GM12878 (cell line): ENCODE measurements at regions not wholly inside any gene's neighbourhood (a gene's known extent, or its start where the extent isn't known, plus 50 kb on each side); places are given as distances from the start of the nearest gene placed in this dataset.

Experiments used
- ATAC-seq: fragments of 200-7000 bp; cut with Tn5 transposase; 3 replicates; pipeline ENCODE4 v1.9.1; 2020; ENCODE audit warnings: mild to moderate bottlenecking, moderate library complexity
- BruUV-seq: library from RNA; stranded (reverse); fragments of 400-500 nt; replicated peaks from 2 replicates; lab custom pipeline; 2021; lab: Mats Ljungman, UMichigan
- CTCF ChIA-PET: fragments of 300-600 bp; sonication (Branson Sonifier 250); formaldehyde crosslinking; extraction: SDS; loops from one replicate; lab custom pipeline; 2021; ENCODE audit warnings: inconsistent platforms; lab: Yijun Ruan, JAX
- POLR2A ChIA-PET: fragments of 350-600 bp; formaldehyde crosslinking; extraction: SDS; loops from one replicate; lab custom pipeline; 2021; ENCODE audit warnings: inconsistent platforms; lab: Charles Lee
- RAD21 ChIA-PET: fragments of 300-600 bp; sonication (Branson Sonifier 250); formaldehyde crosslinking; loops from one replicate; lab custom pipeline; 2023; ENCODE audit warnings: antibody characterized with exemption; ENCODE audit not compliant: unreplicated experiment; lab: Charles Lee
- SMC1A ChIA-PET: fragments of 300-600 bp; sonication (Branson Sonifier 250); formaldehyde crosslinking; loops from one replicate; lab custom pipeline; 2023; ENCODE audit not compliant: unreplicated experiment, uncharacterized antibody; lab: Charles Lee
- DNase-seq: peaks from one replicate; pipeline ENCODE4 v3.0.0-alpha.2; 2011; ENCODE audit warnings: low read depth, low spot score
- FAIRE-seq: peaks from 3 replicates; lab custom pipeline; 2011; peaks lifted over from hg19 to GRCh38; lab: Jason Lieb, UNC
- H2AFZ ChIP-seq: 2 replicates; pipeline ENCODE4 v1.6.0; 2011; ENCODE audit warnings: low read depth, low read length, control low read depth; ENCODE audit not compliant: control insufficient read depth
- H3K27ac ChIP-seq: 2 replicates; pipeline ENCODE4 v1.5.1; 2011; ENCODE audit warnings: control low read depth; ENCODE audit not compliant: control insufficient read depth, insufficient read depth
- H3K27me3 ChIP-seq, 2 experiments: replicated peaks in 1 of 2; 2 replicates each; pipeline versions ENCODE4 v1.6.0 to v1.6.1; 2011; ENCODE audit warnings: low read length in 1 of 2; ENCODE audit not compliant: control insufficient read depth in 2 of 2, insufficient read depth in 2 of 2
- H3K36me3 ChIP-seq, 2 experiments: 2 replicates each; pipeline ENCODE4 v1.5.1; 2011; ENCODE audit warnings: low read length in 1 of 2; ENCODE audit not compliant: control insufficient read depth in 2 of 2, insufficient read depth in 2 of 2
- H3K4me1 ChIP-seq: 2 replicates; pipeline ENCODE4 v1.6.1; 2011; ENCODE audit warnings: mild to moderate bottlenecking, low read length, moderate library complexity, mixed read lengths; ENCODE audit not compliant: control insufficient read depth, insufficient read depth
- H3K4me2 ChIP-seq: 2 replicates; pipeline ENCODE4 v1.6.0; 2011; ENCODE audit warnings: control low read depth; ENCODE audit not compliant: control insufficient read depth, insufficient read depth
- H3K4me3 ChIP-seq: fragments of 200-600 bp; sonication (generic); 2 replicates; pipeline ENCODE4 v1.5.1; 2016
- H3K79me2 ChIP-seq: 2 replicates; pipeline ENCODE4 v1.6.0; 2011; ENCODE audit warnings: low read length; ENCODE audit not compliant: control insufficient read depth, insufficient read depth
- H3K9ac ChIP-seq: 2 replicates; pipeline ENCODE4 v1.8.0; 2011; ENCODE audit warnings: low read length, control low read depth, mixed read lengths; ENCODE audit not compliant: control insufficient read depth, insufficient read depth
- H3K9me3 ChIP-seq: replicated peaks from 3 replicates; pipeline ENCODE4 v1.5.1; 2011; ENCODE audit warnings: mild to moderate bottlenecking, low read length; ENCODE audit not compliant: control insufficient read depth, insufficient read depth
- H4K20me1 ChIP-seq: 2 replicates; pipeline ENCODE4 v1.6.0; 2011; ENCODE audit not compliant: control insufficient read depth, insufficient read depth
- BCL3 ChIP-seq: IDR thresholded peaks from 2 replicates; pipeline ENCODE4 v1.6.1; 2011; ENCODE audit warnings: borderline replicate concordance, low read depth, mild to moderate bottlenecking, moderate library complexity, low read length; ENCODE audit not compliant: insufficient read depth, poor library complexity, severe bottlenecking
- CHD1 ChIP-seq: IDR thresholded peaks from 2 replicates; pipeline ENCODE4 v1.6.1; 2012; ENCODE audit warnings: low read depth, low read length, improper control_type of control experiment
- GABPA ChIP-seq: IDR thresholded peaks from 2 replicates; pipeline ENCODE4 v1.6.1; 2014; ENCODE audit warnings: antibody characterized with exemption, low read depth, mild to moderate bottlenecking, inconsistent platforms
- IKZF1 ChIP-seq: fragments of 450-650 bp; conservative IDR thresholded peaks from 2 replicates; pipeline ENCODE4 v1.6.1; 2017; ENCODE audit warnings: antibody characterized with exemption, mild to moderate bottlenecking
- KLF5 ChIP-seq: fragments of 450-650 bp; IDR thresholded peaks from 2 replicates; pipeline ENCODE4 v1.6.1; 2014; ENCODE audit warnings: mild to moderate bottlenecking; ENCODE audit not compliant: partially characterized antibody
- PAX8 ChIP-seq: fragments of 450-650 bp; IDR thresholded peaks from 2 replicates; pipeline ENCODE4 v1.6.1; 2017; ENCODE audit warnings: mild to moderate bottlenecking, moderate library complexity
- SIN3A ChIP-seq: IDR thresholded peaks from 2 replicates; pipeline ENCODE4 v1.6.1; 2012; ENCODE audit warnings: low read depth, low read length, improper control_type of control experiment
- SMAD1 ChIP-seq: fragments of 450-650 bp; IDR thresholded peaks from 2 replicates; pipeline ENCODE4 v1.6.1; 2018; ENCODE audit warnings: mild to moderate bottlenecking, low read depth; ENCODE audit not compliant: partially characterized antibody
- SUZ12 ChIP-seq: fragments of 200-600 bp; sonication (generic); IDR thresholded peaks from one replicate; pipeline ENCODE4 v1.6.1; 2018; ENCODE audit warnings: antibody characterized with exemption, mild to moderate bottlenecking; ENCODE audit not compliant: unreplicated experiment
- ZNF384 ChIP-seq: IDR thresholded peaks from 2 replicates; pipeline ENCODE4 v1.6.1; 2012; ENCODE audit warnings: low read depth, mild to moderate bottlenecking, low read length, improper control_type of control experiment, borderline replicate concordance
- WGBS: methylation state at CpG from one replicate; pipeline ENCODE4 v1.1.6; 2016; ENCODE audit warnings: low lambda C conversion rate; ENCODE audit not compliant: insufficient replicate concordance, insufficient coverage; ENCODE audit errors: missing lambda C conversion rate; 5-methylcytosine and 5-hydroxymethylcytosine counted together
- in situ Hi-C: fragments of 300-500 bp; cut with MboI; formaldehyde crosslinking; loops from 9 replicates; pipeline ENCODE4 v1.14.3; 2018; ENCODE audit warnings: mixed read lengths
- intact Hi-C: fragments of 100-400 bp; cut with micrococcal nuclease; formaldehyde crosslinking; loops from one replicate; pipeline ENCODE4 v1.14.2; 2022; ENCODE audit not compliant: unreplicated experiment
- TF ChIP-seq, protein P1 (sequence below): fragments of 450-650 bp; IDR thresholded peaks from 2 replicates; pipeline ENCODE4 v1.6.1; 2017; ENCODE audit warnings: antibody characterized with exemption, mild to moderate bottlenecking, moderate library complexity
- TF ChIP-seq, protein P2 (sequence below): fragments of 450-650 bp; IDR thresholded peaks from 2 replicates; pipeline ENCODE4 v1.6.1; 2017; ENCODE audit warnings: mild to moderate bottlenecking, moderate library complexity
- TF ChIP-seq, protein P3 (sequence below): fragments of 450-650 bp; IDR thresholded peaks from 2 replicates; pipeline ENCODE4 v1.6.1; 2018; ENCODE audit warnings: borderline replicate concordance, mild to moderate bottlenecking; ENCODE audit not compliant: partially characterized antibody

DNA sequence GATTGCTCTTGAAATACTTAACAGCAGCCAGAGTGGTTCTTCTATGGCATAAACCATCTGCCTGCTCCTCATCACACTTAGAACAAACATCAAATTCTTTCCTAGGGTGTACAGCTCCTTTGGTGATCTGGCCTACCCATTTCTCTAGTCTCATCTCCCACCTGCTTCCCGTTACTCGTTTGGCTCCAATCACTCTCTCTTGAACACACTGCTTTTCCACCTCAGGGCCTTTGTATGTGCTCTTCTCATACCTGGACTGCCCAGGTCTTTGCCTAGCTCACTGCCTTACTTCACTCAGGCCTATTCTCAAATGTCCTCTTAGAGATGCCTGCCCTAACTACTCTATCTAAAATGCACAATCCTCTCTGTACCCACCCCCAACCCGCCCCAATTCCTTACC, 100.5 kb downstream of the KCNRG start:
- no peak for FAIRE-seq
- H4K20me1 ChIP-seq, result no peaks in the 10 kb centered on the region
- H3K4me3 ChIP-seq, result no peak overlapping the region
- H3K36me3 ChIP-seq, result no peaks in the 10 kb centered on the region
- ChIA-PET RAD21 (no interaction called here), CTCF (interaction anchor here (2.0 kb wide), 1 partner anchor 28 kb away, joined by 4 read pairs; no protein-coding TSS in a partner anchor), SMC1A (interaction anchor here (0.7 to 1.3 kb wide), 2 partner anchors 22 to 703 kb away, joined by 3 to 4 read pairs; no protein-coding TSS in a partner anchor), POLR2A (no interaction called here)
- 77% methylated on average over 3 of the region's 3 CpGs for WGBS
- in situ Hi-C loops, result no loop called here
- H3K27ac ChIP-seq, result no peak overlapping the region
- no peak for ATAC-seq
- no peaks in the 10 kb centered on the region for H3K4me1 ChIP-seq
- intact Hi-C loops, result no loop called here
- no peaks in the 10 kb centered on the region for H3K9me3 ChIP-seq
- no peaks in the 10 kb centered on the region for H3K79me2 ChIP-seq
- H2AFZ ChIP-seq, result no peak overlapping the region
- no peak overlapping the region for H3K4me2 ChIP-seq
- no peak overlapping the region for H3K9ac ChIP-seq
- no TSS peak for BruUV-seq
- TF ChIP-seq, protein P1, sequence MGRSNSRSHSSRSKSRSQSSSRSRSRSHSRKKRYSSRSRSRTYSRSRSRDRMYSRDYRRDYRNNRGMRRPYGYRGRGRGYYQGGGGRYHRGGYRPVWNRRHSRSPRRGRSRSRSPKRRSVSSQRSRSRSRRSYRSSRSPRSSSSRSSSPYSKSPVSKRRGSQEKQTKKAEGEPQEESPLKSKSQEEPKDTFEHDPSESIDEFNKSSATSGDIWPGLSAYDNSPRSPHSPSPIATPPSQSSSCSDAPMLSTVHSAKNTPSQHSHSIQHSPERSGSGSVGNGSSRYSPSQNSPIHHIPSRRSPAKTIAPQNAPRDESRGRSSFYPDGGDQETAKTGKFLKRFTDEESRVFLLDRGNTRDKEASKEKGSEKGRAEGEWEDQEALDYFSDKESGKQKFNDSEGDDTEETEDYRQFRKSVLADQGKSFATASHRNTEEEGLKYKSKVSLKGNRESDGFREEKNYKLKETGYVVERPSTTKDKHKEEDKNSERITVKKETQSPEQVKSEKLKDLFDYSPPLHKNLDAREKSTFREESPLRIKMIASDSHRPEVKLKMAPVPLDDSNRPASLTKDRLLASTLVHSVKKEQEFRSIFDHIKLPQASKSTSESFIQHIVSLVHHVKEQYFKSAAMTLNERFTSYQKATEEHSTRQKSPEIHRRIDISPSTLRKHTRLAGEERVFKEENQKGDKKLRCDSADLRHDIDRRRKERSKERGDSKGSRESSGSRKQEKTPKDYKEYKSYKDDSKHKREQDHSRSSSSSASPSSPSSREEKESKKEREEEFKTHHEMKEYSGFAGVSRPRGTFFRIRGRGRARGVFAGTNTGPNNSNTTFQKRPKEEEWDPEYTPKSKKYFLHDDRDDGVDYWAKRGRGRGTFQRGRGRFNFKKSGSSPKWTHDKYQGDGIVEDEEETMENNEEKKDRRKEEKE, result no peak
- TF ChIP-seq PAX8, result no peak
- TF ChIP-seq, protein P2, sequence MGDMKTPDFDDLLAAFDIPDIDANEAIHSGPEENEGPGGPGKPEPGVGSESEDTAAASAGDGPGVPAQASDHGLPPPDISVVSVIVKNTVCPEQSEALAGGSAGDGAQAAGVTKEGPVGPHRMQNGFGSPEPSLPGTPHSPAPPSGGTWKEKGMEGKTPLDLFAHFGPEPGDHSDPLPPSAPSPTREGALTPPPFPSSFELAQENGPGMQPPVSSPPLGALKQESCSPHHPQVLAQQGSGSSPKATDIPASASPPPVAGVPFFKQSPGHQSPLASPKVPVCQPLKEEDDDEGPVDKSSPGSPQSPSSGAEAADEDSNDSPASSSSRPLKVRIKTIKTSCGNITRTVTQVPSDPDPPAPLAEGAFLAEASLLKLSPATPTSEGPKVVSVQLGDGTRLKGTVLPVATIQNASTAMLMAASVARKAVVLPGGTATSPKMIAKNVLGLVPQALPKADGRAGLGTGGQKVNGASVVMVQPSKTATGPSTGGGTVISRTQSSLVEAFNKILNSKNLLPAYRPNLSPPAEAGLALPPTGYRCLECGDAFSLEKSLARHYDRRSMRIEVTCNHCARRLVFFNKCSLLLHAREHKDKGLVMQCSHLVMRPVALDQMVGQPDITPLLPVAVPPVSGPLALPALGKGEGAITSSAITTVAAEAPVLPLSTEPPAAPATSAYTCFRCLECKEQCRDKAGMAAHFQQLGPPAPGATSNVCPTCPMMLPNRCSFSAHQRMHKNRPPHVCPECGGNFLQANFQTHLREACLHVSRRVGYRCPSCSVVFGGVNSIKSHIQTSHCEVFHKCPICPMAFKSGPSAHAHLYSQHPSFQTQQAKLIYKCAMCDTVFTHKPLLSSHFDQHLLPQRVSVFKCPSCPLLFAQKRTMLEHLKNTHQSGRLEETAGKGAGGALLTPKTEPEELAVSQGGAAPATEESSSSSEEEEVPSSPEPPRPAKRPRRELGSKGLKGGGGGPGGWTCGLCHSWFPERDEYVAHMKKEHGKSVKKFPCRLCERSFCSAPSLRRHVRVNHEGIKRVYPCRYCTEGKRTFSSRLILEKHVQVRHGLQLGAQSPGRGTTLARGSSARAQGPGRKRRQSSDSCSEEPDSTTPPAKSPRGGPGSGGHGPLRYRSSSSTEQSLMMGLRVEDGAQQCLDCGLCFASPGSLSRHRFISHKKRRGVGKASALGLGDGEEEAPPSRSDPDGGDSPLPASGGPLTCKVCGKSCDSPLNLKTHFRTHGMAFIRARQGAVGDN, result no peak
- no peak for TF ChIP-seq IKZF1
- TF ChIP-seq GABPA, result no peak
- no peak for TF ChIP-seq KLF5
- no peak for TF ChIP-seq SIN3A
- TF ChIP-seq, protein P3, sequence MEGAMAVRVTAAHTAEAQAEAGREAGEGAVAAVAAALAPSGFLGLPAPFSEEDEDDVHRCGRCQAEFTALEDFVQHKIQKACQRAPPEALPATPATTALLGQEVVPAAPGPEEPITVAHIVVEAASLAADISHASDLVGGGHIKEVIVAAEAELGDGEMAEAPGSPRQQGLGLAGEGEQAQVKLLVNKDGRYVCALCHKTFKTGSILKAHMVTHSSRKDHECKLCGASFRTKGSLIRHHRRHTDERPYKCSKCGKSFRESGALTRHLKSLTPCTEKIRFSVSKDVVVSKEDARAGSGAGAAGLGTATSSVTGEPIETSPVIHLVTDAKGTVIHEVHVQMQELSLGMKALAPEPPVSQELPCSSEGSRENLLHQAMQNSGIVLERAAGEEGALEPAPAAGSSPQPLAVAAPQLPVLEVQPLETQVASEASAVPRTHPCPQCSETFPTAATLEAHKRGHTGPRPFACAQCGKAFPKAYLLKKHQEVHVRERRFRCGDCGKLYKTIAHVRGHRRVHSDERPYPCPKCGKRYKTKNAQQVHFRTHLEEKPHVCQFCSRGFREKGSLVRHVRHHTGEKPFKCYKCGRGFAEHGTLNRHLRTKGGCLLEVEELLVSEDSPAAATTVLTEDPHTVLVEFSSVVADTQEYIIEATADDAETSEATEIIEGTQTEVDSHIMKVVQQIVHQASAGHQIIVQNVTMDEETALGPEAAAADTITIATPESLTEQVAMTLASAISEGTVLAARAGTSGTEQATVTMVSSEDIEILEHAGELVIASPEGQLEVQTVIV, result no peak
- TF ChIP-seq CHD1, result no peak
- no peak for TF ChIP-seq ZNF384
- TF ChIP-seq SMAD1, result no peak
- TF ChIP-seq BCL3, result no peak
- TF ChIP-seq SUZ12, result no peak
- 0 out of 4 replicates have a peak, but pooled peaks cover 0 to 6% of the 10 kb centered on the region in 2 experiments for H3K27me3 ChIP-seq
- no peak for DNase-seq
